HL-60 (cell line): ENCODE measurements at regions not wholly inside any gene's neighbourhood (a gene's known extent, or its start where the extent isn't known, plus 50 kb on each side); places are given as distances from the start of the nearest gene placed in this dataset.
"Not testable (repeated sequence)": the region's sequence is repeated elsewhere in the genome, so short reads cannot be mapped to it uniquely, and the experiment has no call there.

Experiments used
- POLR2AphosphoS5 ChIP-seq: IDR thresholded peaks from 2 replicates; pipeline ENCODE4 v1.6.1; 2012; ENCODE audit warnings: low read depth
- REST ChIP-seq: IDR thresholded peaks from 2 replicates; pipeline ENCODE4 v1.6.1; 2012; ENCODE audit warnings: low read depth; ENCODE audit not compliant: insufficient replicate concordance
- SPI1 ChIP-seq: IDR thresholded peaks from 2 replicates; pipeline ENCODE4 v1.6.1; 2012; ENCODE audit warnings: low read depth, mild to moderate bottlenecking, borderline replicate concordance

- not testable (repeated sequence) for TF ChIP-seq REST, SPI1, POLR2AphosphoS5
Measured at GRCh38 chr10:78096486-78096885, 62.8 kb downstream of the RPS24 start.
